ENCODE measurements at regions not wholly inside any gene's neighbourhood (a gene's known extent, or its start where the extent isn't known, plus 50 kb on each side); places are given as distances from the start of the nearest gene placed in this dataset.

- no peak for TF ChIP-seq CEBPB (IDR thresholded peaks at IDR 0.05)
- TF ChIP-seq YY1 (IDR thresholded peaks at IDR 0.05; ENCODE audit: low read depth): no peak
- TF ChIP-seq ZBTB7A (IDR thresholded peaks at IDR 0.05; ENCODE audit: low read depth): no peak
- no peak for TF ChIP-seq TEAD4 (IDR thresholded peaks at IDR 0.05)
- TF ChIP-seq EGR1 (IDR thresholded peaks at IDR 0.05): no peak
- TF ChIP-seq REST (IDR thresholded peaks at IDR 0.05; ENCODE audit: low read depth): no peak
- TF ChIP-seq, protein P1, sequence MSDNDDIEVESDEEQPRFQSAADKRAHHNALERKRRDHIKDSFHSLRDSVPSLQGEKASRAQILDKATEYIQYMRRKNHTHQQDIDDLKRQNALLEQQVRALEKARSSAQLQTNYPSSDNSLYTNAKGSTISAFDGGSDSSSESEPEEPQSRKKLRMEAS (IDR thresholded peaks at IDR 0.05): no peak
- TF ChIP-seq FOXM1 (IDR thresholded peaks at IDR 0.05; ENCODE audit: borderline replicate concordance, low read depth): no peak
- TF ChIP-seq RAD21 (IDR thresholded peaks at IDR 0.05; ENCODE audit: low read depth): no peak
- no peak for TF ChIP-seq CREB1 (IDR thresholded peaks at IDR 0.05; ENCODE audit: low read depth)
These were observed 144.1 kb upstream of the COPS8 start for GRCh38 chr2:236941551-236941950.

DNA sequence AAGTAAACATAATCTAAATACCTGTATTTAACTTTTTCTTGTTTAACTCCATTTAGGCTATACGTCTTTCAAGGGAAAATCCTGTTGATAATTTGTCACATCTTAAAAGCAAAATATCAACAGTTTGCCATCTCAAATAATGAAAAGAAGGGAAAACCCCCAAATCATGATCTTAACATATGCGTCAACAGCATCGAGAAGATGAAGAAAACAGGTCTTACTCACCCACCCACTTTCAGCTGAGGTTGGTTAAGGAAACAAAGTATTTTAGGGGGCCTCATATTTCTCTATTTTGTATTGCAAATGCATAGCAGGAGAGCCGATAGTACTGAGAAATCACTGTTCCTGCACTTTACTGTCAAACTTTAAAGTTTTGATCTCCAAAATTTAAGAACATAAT is 143.1 kb upstream of the COPS8 start:
- TF ChIP-seq TAF1 (IDR thresholded peaks at IDR 0.05; ENCODE audit: low read depth): no peak
- no peak for TF ChIP-seq CEBPB (IDR thresholded peaks at IDR 0.05)
- TF ChIP-seq REST (IDR thresholded peaks at IDR 0.05; ENCODE audit: low read depth): no peak
- no peak for TF ChIP-seq YY1 (IDR thresholded peaks at IDR 0.05; ENCODE audit: low read depth)
- no peak for TF ChIP-seq EP300 (IDR thresholded peaks at IDR 0.05; ENCODE audit: borderline replicate concordance)
- no peak for TF ChIP-seq ZBTB7A (IDR thresholded peaks at IDR 0.05; ENCODE audit: low read depth)
- TF ChIP-seq TCF12 (IDR thresholded peaks at IDR 0.05; ENCODE audit: low read depth): no peak
- no peak for TF ChIP-seq TEAD4 (IDR thresholded peaks at IDR 0.05)
- no peak for TF ChIP-seq NFIC (IDR thresholded peaks at IDR 0.05)
- TF ChIP-seq, protein P2, sequence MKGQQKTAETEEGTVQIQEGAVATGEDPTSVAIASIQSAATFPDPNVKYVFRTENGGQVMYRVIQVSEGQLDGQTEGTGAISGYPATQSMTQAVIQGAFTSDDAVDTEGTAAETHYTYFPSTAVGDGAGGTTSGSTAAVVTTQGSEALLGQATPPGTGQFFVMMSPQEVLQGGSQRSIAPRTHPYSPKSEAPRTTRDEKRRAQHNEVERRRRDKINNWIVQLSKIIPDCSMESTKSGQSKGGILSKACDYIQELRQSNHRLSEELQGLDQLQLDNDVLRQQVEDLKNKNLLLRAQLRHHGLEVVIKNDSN (IDR thresholded peaks at IDR 0.05): no peak
- TF ChIP-seq CREB1 (IDR thresholded peaks at IDR 0.05; ENCODE audit: low read depth): no peak

DNA sequence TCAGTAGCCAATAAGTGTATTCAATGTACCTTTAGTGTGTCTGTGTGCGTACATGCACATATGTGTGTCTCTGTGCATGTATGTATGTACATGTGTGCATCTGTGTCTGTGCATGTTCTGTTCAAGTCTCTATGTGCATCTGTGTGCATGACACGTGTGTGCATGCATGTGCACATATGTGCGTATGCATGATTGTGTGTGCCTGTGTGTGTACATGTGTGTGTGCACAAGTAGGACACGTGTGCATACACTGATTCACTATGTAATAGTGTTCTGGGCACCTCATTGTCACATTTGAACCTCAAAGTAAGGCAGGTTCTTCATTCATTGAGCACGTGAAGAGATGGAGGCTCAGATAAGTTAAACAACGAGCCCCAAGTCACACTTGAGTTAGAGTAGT is 142.6 kb upstream of the COPS8 start:
- TF ChIP-seq CREB1 (IDR thresholded peaks at IDR 0.05; ENCODE audit: low read depth): no peak
- no peak for TF ChIP-seq CEBPB (IDR thresholded peaks at IDR 0.05)
- TF ChIP-seq REST (IDR thresholded peaks at IDR 0.05; ENCODE audit: low read depth): no peak

DNA sequence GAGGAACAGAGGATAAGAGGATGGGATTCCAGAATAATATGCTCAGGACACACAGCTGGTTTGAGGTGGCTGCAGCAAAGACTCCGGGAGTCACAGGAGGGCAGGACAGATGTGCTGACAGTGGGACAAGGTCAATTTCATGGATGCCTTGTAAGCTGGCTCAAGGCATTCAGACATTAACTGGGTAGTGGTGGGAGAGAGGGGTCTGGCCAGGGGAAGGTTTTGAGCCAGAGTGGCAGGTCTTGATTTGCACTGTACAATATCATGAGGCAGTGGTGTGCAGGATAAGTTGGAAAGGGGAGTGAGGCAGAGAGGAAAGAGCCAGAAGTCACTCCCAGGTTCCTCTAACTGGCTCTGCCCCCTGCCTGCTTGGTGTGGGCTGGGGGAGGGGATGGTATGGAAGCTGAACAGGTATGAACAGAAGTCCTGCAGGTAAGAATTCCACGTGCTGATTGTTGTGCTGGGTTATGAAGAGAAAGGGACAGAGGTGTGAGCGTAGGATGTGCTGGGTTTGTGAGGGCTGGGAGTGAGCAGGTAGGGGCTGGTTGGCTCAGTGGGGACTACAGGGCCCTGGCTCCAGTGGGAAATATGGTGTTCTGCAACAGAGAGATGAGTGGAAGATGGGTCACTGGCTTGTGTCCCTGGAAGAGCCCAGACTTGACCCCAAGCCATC is 141.7 kb upstream of the COPS8 start:
- TF ChIP-seq EGR1 (IDR thresholded peaks at IDR 0.05) (no peak), CREB1 (IDR thresholded peaks at IDR 0.05; ENCODE audit: low read depth) (no peak), EP300 (IDR thresholded peaks at IDR 0.05; ENCODE audit: borderline replicate concordance) (no peak)
- TF ChIP-seq, protein P2 (IDR thresholded peaks at IDR 0.05): no peak

- no peak for TF ChIP-seq TCF12 (IDR thresholded peaks at IDR 0.05; ENCODE audit: low read depth)
- no peak for TF ChIP-seq REST (IDR thresholded peaks at IDR 0.05; ENCODE audit: low read depth)
- no peak for TF ChIP-seq EGR1 (IDR thresholded peaks at IDR 0.05)
- no peak for TF ChIP-seq RAD21 (IDR thresholded peaks at IDR 0.05; ENCODE audit: low read depth)
- no peak for TF ChIP-seq TAF1 (IDR thresholded peaks at IDR 0.05; ENCODE audit: low read depth)
These were observed 141.1 kb upstream of the COPS8 start for GRCh38 chr2:236944561-236944960.

All from Ishikawa (cell line).